ENCODE measurements at regions not wholly inside any gene's neighbourhood (a gene's known extent, or its start where the extent isn't known, plus 50 kb on each side); places are given as distances from the start of the nearest gene placed in this dataset.

DNA sequence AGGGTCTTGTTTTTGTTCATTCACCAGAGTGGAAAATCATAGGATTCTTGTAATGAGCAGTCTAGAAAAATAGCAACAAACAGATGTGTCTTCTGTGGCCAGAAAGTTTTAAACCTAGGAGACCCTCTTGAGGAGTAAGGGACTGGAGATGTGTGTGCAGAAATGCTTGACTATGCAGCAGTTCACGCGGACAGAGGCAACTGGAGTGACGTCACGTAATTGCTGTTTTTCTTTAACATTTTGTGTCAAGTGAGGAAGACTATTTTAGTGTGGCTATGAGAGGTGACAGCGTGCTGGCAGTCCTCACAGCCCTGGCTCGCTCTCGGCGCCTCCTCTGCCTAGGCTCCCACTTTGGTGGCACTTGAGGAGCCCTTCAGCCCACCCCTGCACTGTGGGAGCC is 163.1 kb upstream of the PTCH1 start:
- Histone ChIP-seq H3K4me3 (ENCODE audit: low read length) (no peak overlapping the region), H3K27ac (ENCODE audit: low read depth, low read length) (no peak overlapping the region), H3K27me3 (ENCODE audit: control insufficient read depth, insufficient read depth, low read length, poor library complexity, severe bottlenecking) (no peaks in the 10 kb centered on the region), H3K9ac (ENCODE audit: extremely low read depth, low read length, poor library complexity, severe bottlenecking) (no peak overlapping the region), H3K9me3 (ENCODE audit: control insufficient read depth, low read length) (peaks cover 16% of the 10 kb centered on the region), H3K36me3 (ENCODE audit: control insufficient read depth, insufficient read depth, low read length) (no peaks in the 10 kb centered on the region), H3K4me1 (ENCODE audit: control insufficient read depth, insufficient read depth, low read length) (no peaks in the 10 kb centered on the region)
- DNase-seq = no peak
- H3K4me3 Mint-ChIP-seq = no peak overlapping the region
- no peak overlapping the region for H3K27ac Mint-ChIP-seq
- TF ChIP-seq, protein P1, sequence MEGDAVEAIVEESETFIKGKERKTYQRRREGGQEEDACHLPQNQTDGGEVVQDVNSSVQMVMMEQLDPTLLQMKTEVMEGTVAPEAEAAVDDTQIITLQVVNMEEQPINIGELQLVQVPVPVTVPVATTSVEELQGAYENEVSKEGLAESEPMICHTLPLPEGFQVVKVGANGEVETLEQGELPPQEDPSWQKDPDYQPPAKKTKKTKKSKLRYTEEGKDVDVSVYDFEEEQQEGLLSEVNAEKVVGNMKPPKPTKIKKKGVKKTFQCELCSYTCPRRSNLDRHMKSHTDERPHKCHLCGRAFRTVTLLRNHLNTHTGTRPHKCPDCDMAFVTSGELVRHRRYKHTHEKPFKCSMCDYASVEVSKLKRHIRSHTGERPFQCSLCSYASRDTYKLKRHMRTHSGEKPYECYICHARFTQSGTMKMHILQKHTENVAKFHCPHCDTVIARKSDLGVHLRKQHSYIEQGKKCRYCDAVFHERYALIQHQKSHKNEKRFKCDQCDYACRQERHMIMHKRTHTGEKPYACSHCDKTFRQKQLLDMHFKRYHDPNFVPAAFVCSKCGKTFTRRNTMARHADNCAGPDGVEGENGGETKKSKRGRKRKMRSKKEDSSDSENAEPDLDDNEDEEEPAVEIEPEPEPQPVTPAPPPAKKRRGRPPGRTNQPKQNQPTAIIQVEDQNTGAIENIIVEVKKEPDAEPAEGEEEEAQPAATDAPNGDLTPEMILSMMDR (conservative IDR thresholded peaks at IDR 0.05) = no peak
- WGBS, 2 experiments (ENCODE audit: insufficient coverage in 1 of 2, insufficient read length in 1 of 2) = 80 to 97% methylated on average over 1 to 8 of the region's 8 CpGs
- no peaks in the 10 kb centered on the region for H3K27me3 Mint-ChIP-seq (ENCODE audit: insufficient read depth)
- no peaks in the 10 kb centered on the region for H3K36me3 Mint-ChIP-seq (ENCODE audit: low read depth)
- H3K9me3 Mint-ChIP-seq = peaks cover 38% of the 10 kb centered on the region
- no peaks in the 10 kb centered on the region for H3K4me1 Mint-ChIP-seq

DNA sequence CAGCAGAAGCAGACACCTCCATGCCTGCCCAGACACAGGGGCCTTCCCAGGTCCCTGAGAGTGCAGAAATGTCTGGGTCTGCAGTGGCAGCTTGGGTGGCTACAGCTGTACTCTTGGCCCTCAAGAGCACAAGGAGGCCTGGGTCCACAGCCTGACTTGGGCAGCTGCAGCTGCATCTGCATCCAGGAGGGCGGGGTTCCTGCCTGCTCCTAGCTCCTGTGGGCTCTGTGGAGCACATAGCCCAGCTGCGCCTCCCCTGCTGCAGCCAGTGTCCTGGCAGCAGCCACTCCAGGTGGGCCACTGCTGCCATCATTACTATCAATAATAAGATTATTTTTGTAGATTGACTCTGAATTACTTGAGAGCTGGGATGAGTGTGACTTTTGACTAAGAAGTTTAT is 162.0 kb upstream of the PTCH1 start:
- no peaks in the 10 kb centered on the region for H3K4me1 Mint-ChIP-seq
- TF ChIP-seq, protein P1 (conservative IDR thresholded peaks at IDR 0.05) = no peak

DNA sequence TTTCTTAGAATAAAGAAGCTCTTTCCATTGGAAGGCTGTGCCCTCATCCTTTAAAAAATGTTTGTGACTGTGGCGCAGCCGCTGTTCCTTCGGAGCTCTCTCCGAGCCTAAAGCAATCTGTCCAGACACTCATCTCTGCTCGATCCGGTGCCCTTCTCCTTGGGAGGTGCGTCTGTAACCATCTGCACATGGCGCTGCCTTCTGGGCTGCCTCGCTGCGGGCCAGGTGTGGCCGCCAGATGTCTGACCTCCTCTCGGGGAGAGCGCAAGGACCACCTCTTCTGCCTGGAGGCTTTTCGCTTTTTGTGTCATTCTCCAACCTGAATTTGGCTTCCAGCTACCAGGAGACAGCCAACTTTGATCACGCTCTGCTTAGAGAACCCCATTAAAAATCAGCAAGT is 153.4 kb upstream of the PTCH1 start:
- Mint-ChIP-seq H3K9me3 (no peaks in the 10 kb centered on the region), H3K27ac (no peak overlapping the region), H3K36me3 (ENCODE audit: low read depth) (no peaks in the 10 kb centered on the region), H3K27me3 (ENCODE audit: insufficient read depth) (peaks cover 13% of the 10 kb centered on the region), H3K4me3 (no peak overlapping the region), H3K4me1 (peaks cover 23% of the 10 kb centered on the region)
- Histone ChIP-seq H3K4me1 (ENCODE audit: control insufficient read depth, insufficient read depth, low read length) (no peaks in the 10 kb centered on the region), H3K4me3 (ENCODE audit: low read length) (no peak overlapping the region), H3K9ac (ENCODE audit: extremely low read depth, low read length, poor library complexity, severe bottlenecking) (no peak overlapping the region), H3K27ac (ENCODE audit: low read depth, low read length) (no peak overlapping the region), H3K36me3 (ENCODE audit: control insufficient read depth, insufficient read depth, low read length) (no peaks in the 10 kb centered on the region), H3K9me3 (ENCODE audit: control insufficient read depth, low read length) (no peaks in the 10 kb centered on the region), H3K27me3 (ENCODE audit: control insufficient read depth, insufficient read depth, low read length, poor library complexity, severe bottlenecking) (peaks cover 6% of the 10 kb centered on the region)
- TF ChIP-seq, protein P1 (conservative IDR thresholded peaks at IDR 0.05) = no peak
- DNase-seq = no peak
- 91 to 96% methylated on average over 12 to 15 of the region's 15 CpGs for WGBS, 2 experiments (ENCODE audit: insufficient coverage in 1 of 2, insufficient read length in 1 of 2)

More for the DNA sequence above, 162.0 kb upstream of the PTCH1 start:
- Histone ChIP-seq H3K4me3 (ENCODE audit: low read length) (no peak overlapping the region), H3K27ac (ENCODE audit: low read depth, low read length) (no peak overlapping the region), H3K27me3 (ENCODE audit: control insufficient read depth, insufficient read depth, low read length, poor library complexity, severe bottlenecking) (no peaks in the 10 kb centered on the region), H3K36me3 (ENCODE audit: control insufficient read depth, insufficient read depth, low read length) (no peaks in the 10 kb centered on the region), H3K9me3 (ENCODE audit: control insufficient read depth, low read length) (peaks cover 16% of the 10 kb centered on the region), H3K9ac (ENCODE audit: extremely low read depth, low read length, poor library complexity, severe bottlenecking) (no peak overlapping the region), H3K4me1 (ENCODE audit: control insufficient read depth, insufficient read depth, low read length) (no peaks in the 10 kb centered on the region)
- Mint-ChIP-seq H3K27me3 (ENCODE audit: insufficient read depth) (no peaks in the 10 kb centered on the region), H3K4me3 (no peak overlapping the region), H3K9me3 (peaks cover 38% of the 10 kb centered on the region), H3K36me3 (ENCODE audit: low read depth) (no peaks in the 10 kb centered on the region), H3K27ac (no peak overlapping the region)
- DNase-seq = no peak
- WGBS, 2 experiments (ENCODE audit: insufficient coverage in 1 of 2, insufficient read length in 1 of 2) = 92% methylated on average over 2 of the region's 2 CpGs; no CpG with 5 or more reads in 1 of the 2 experiments
